ENCODE measurements at regions not wholly inside any gene's neighbourhood (a gene's known extent, or its start where the extent isn't known, plus 50 kb on each side); places are given as distances from the start of the nearest gene placed in this dataset.
"Not testable (repeated sequence)": the region's sequence is repeated elsewhere in the genome, so short reads cannot be mapped to it uniquely, and the experiment has no call there.

GRCh38 chr6:62998022-62998421, 213.2 kb upstream of the FKBP1C start:
- ATAC-seq (no peak), DNase-seq (no peak)
- Histone ChIP-seq H3K4me3 (no peak overlapping the region), H3K36me3 (replicated peaks in 1 of 2; ENCODE audit: insufficient read depth in 1 of 2, low read depth in 2 of 2) (no peaks in the 10 kb centered on the region), H3K4me1 (peaks cover 5% of the 10 kb centered on the region), H3K27ac (no peak overlapping the region), H3K27me3 (no peaks in the 10 kb centered on the region), H3K9me3 (no peaks in the 10 kb centered on the region)
- TF ChIP-seq CTCF (IDR thresholded peaks at IDR 0.05): no peak
- TF ChIP-seq POLR2A (IDR thresholded peaks at IDR 0.05): no peak
- intact Hi-C loops (cut with DNase I): no loop called here
- 83 to 88% methylated on average over 2 of the region's 2 CpGs for WGBS, 2 donors

- H3K4me1 ChIP-seq; H3K4me3 ChIP-seq; DNase-seq; H3K36me3 ChIP-seq (replicated peaks in 1 of 2; ENCODE audit: insufficient read depth in 1 of 2, low read depth in 2 of 2); H3K9me3 ChIP-seq; H3K27me3 ChIP-seq; H3K27ac ChIP-seq; ATAC-seq; intact Hi-C loops (cut with DNase I): not testable (repeated sequence)
- WGBS, 2 donors: 16 to 29% methylated on average over 3 of the region's 3 CpGs
These were observed 212.0 kb upstream of the FKBP1C start for GRCh38 chr6:62999242-62999641.

DNA sequence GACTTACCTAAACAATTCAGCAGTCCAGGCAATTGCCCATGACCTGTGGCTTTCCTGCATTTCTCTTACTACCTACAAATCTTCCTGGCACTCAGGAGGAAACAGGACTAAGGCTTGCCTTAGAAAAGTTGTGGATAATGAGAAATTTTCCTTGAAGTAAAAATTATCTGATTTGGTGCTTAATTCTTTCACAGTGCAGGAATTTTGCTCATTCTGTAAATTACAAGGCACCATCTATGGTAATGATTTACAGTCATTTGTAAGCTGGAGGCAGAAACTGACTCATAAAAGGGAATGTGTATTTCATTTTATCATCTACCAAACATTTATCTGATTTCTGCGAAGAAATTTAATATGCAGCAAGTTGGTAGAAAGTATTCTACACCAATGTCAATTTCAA, 211.5 kb upstream of the FKBP1C start:
- WGBS, 2 donors: 35 to 40% methylated on average over 1 of the region's 1 CpG
- H3K27me3 ChIP-seq: no peaks in the 10 kb centered on the region
- TF ChIP-seq POLR2A (IDR thresholded peaks at IDR 0.05) (no peak), CTCF (IDR thresholded peaks at IDR 0.05) (no peak)
- intact Hi-C loops (cut with DNase I): no loop called here
- DNase-seq (no peak), ATAC-seq (no peak)
- H3K9me3 ChIP-seq: no peaks in the 10 kb centered on the region
- no peak overlapping the region for H3K27ac ChIP-seq
- H3K36me3 ChIP-seq (replicated peaks in 1 of 2; ENCODE audit: insufficient read depth in 1 of 2, low read depth in 2 of 2): no peaks in the 10 kb centered on the region
- peaks cover 5% of the 10 kb centered on the region for H3K4me1 ChIP-seq
- no peak overlapping the region for H3K4me3 ChIP-seq

DNA sequence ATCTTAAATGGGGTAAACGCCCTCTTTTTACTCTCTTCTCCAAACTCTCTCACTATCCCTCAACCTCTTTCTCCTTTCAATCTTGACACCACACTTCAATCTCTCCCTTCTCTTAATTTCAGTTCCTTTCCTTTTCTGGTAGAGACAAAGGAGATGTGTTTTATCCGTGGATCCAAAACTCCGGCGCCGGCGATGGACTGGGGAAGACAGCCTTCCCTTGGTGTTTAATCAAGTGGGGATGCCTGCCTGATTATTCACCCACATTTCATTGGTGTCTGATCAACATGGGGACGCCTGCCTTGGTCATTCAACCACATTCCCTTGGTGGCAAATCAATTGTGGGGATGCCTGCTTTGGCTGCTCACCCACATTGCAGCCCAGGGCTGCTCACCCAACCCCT, 205.3 kb upstream of the FKBP1C start:
- H3K36me3 ChIP-seq (replicated peaks in 1 of 2; ENCODE audit: insufficient read depth in 1 of 2, low read depth in 2 of 2); H3K4me3 ChIP-seq; H3K27ac ChIP-seq; H3K27me3 ChIP-seq; ATAC-seq; H3K4me1 ChIP-seq; H3K9me3 ChIP-seq; DNase-seq; intact Hi-C loops (cut with DNase I): not testable (repeated sequence)
- 79 to 85% methylated on average over 7 of the region's 7 CpGs for WGBS, 2 donors

- H3K4me1 ChIP-seq; H3K27me3 ChIP-seq; DNase-seq; intact Hi-C loops (cut with DNase I); H3K27ac ChIP-seq; H3K4me3 ChIP-seq; H3K36me3 ChIP-seq (replicated peaks in 1 of 2; ENCODE audit: insufficient read depth in 1 of 2, low read depth in 2 of 2); ATAC-seq; H3K9me3 ChIP-seq: not testable (repeated sequence)
- 52 to 58% methylated on average over 3 of the region's 3 CpGs for WGBS, 2 donors
These were observed 200.3 kb upstream of the FKBP1C start for GRCh38 chr6:63010962-63011361.

- WGBS, 2 donors: 25 to 41% methylated on average over 1 of the region's 1 CpG
- H3K4me3 ChIP-seq: no peak overlapping the region
- intact Hi-C loops (cut with DNase I): no loop called here
These were observed 197.0 kb upstream of the FKBP1C start for GRCh38 chr6:63014290-63014689.

More at GRCh38 chr6:63014290-63014689, 197.0 kb upstream of the FKBP1C start:
- Histone ChIP-seq H3K36me3 (replicated peaks in 1 of 2; ENCODE audit: insufficient read depth in 1 of 2, low read depth in 2 of 2) (no peaks in the 10 kb centered on the region), H3K27ac (no peak overlapping the region), H3K9me3 (no peaks in the 10 kb centered on the region), H3K4me1 (no peaks in the 10 kb centered on the region), H3K27me3 (no peaks in the 10 kb centered on the region)
- TF ChIP-seq CTCF (IDR thresholded peaks at IDR 0.05) (no peak), POLR2A (IDR thresholded peaks at IDR 0.05) (no peak)
- DNase-seq (no peak), ATAC-seq (no peak)

Measured in body of pancreas (tissue), 4 donors.